GM19372 (cell line): ENCODE measurements at regions not wholly inside any gene's neighbourhood (a gene's known extent, or its start where the extent isn't known, plus 50 kb on each side); places are given as distances from the start of the nearest gene placed in this dataset.

Source experiments
- ATAC-seq: cut with Tn5 transposase; IDR thresholded peaks from one replicate; pipeline ENCODE4 v1.9.1; 2021; ENCODE audit warnings: mild to moderate bottlenecking, low read depth, moderate library complexity; ENCODE audit not compliant: unreplicated experiment

- no peak for ATAC-seq
Observed at GRCh38 chr7:10703059-10703458, 270.6 kb upstream of the PHF14 start.

GRCh38 chr7:10703981-10704380 is 269.7 kb upstream of the PHF14 start:
- ATAC-seq: no peak

- ATAC-seq: no peak
Observed at GRCh38 chr7:10704653-10705052, 269.0 kb upstream of the PHF14 start.

- peak; percentile 97 for ATAC-seq
Observed at GRCh38 chr7:10706875-10707493, 266.7 kb upstream of the PHF14 start.

GRCh38 chr7:10707519-10707918 is 266.2 kb upstream of the PHF14 start:
- no peak for ATAC-seq

- no peak for ATAC-seq
Observed at GRCh38 chr7:10708447-10708846, 265.2 kb upstream of the PHF14 start.

GRCh38 chr7:10718768-10719167 is 254.9 kb upstream of the PHF14 start:
- ATAC-seq: no peak

GRCh38 chr7:10720042-10720441 is 253.6 kb upstream of the PHF14 start:
- ATAC-seq: no peak

GRCh38 chr7:10721289-10721688 is 252.4 kb upstream of the PHF14 start:
- no peak for ATAC-seq

GRCh38 chr7:10723832-10724231 is 249.8 kb upstream of the PHF14 start:
- ATAC-seq: no peak

- no peak for ATAC-seq
Observed at GRCh38 chr7:10724449-10724848, 249.2 kb upstream of the PHF14 start.

- no peak for ATAC-seq
Observed at GRCh38 chr7:10727636-10728035, 246.0 kb upstream of the PHF14 start.

GRCh38 chr7:10731253-10731773 is 242.4 kb upstream of the PHF14 start:
- no peak for ATAC-seq

GRCh38 chr7:10733747-10734146 is 239.9 kb upstream of the PHF14 start:
- ATAC-seq: no peak

GRCh38 chr7:10734595-10734994 is 239.1 kb upstream of the PHF14 start:
- no peak for ATAC-seq

GRCh38 chr7:10739401-10739800 is 234.3 kb upstream of the PHF14 start:
- no peak for ATAC-seq

- no peak for ATAC-seq
Observed at GRCh38 chr7:10740805-10741204, 232.9 kb upstream of the PHF14 start.

- no peak for ATAC-seq
Observed at GRCh38 chr7:10756981-10757380, 216.7 kb upstream of the PHF14 start.

GRCh38 chr7:10759120-10759519 is 214.6 kb upstream of the PHF14 start:
- ATAC-seq: no peak

- no peak for ATAC-seq
Observed at GRCh38 chr7:10767771-10768170, 205.9 kb upstream of the PHF14 start.

GRCh38 chr7:10770176-10770575 is 203.5 kb upstream of the PHF14 start:
- ATAC-seq: no peak

GRCh38 chr7:10773430-10773829 is 200.2 kb upstream of the PHF14 start:
- no peak for ATAC-seq
